Fibroblast of pulmonary artery (primary cell): ENCODE measurements at regions not wholly inside any gene's neighbourhood (a gene's known extent, or its start where the extent isn't known, plus 50 kb on each side); places are given as distances from the start of the nearest gene placed in this dataset.
A peak's percentile ranks its signal among the peaks of the same experiment; 100 is the strongest.

Experiments
- DNase-seq: peaks from one replicate; pipeline ENCODE4 v3.0.0-alpha.2; 2010; ENCODE audit warnings: low read depth
- H3K4me3 ChIP-seq: replicated peaks from 2 replicates; pipeline ENCODE4 v1.5.1; 2011; ENCODE audit warnings: low read depth, mild to moderate bottlenecking, control low read depth, low read length, moderate library complexity
- TF ChIP-seq, protein P1 (sequence below): IDR thresholded peaks from 2 replicates; pipeline ENCODE4 v1.5.1; 2011; ENCODE audit warnings: mild to moderate bottlenecking, control low read depth, low read length, inconsistent platforms; ENCODE audit errors: missing control alignments

DNA sequence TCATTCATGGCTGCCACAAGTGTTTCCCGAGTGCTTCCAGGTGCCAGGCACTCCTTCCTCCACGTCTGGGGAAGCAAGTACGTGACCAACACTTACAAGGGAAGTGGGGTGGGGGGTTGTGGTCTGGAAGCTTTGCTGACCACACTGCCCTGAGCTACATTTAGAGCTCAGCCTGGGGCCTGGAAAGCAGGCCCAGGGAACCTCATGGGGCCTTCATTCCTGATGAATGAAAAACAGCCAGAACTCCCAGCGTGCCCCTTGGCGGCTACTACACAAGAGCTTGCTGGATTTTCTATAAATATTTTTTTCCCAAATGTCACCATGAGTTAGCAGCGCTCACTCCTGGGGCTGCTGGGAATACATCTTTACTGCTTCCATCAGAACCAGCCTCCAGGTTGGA lies 73.3 kb downstream of the ABCC12 start:
- no peak overlapping the region for H3K4me3 ChIP-seq
- TF ChIP-seq, protein P1, sequence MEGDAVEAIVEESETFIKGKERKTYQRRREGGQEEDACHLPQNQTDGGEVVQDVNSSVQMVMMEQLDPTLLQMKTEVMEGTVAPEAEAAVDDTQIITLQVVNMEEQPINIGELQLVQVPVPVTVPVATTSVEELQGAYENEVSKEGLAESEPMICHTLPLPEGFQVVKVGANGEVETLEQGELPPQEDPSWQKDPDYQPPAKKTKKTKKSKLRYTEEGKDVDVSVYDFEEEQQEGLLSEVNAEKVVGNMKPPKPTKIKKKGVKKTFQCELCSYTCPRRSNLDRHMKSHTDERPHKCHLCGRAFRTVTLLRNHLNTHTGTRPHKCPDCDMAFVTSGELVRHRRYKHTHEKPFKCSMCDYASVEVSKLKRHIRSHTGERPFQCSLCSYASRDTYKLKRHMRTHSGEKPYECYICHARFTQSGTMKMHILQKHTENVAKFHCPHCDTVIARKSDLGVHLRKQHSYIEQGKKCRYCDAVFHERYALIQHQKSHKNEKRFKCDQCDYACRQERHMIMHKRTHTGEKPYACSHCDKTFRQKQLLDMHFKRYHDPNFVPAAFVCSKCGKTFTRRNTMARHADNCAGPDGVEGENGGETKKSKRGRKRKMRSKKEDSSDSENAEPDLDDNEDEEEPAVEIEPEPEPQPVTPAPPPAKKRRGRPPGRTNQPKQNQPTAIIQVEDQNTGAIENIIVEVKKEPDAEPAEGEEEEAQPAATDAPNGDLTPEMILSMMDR, result no peak
- no peak for DNase-seq

- H3K4me3 ChIP-seq, result no peak overlapping the region
- DNase-seq, result peak; percentile 76
- TF ChIP-seq, protein P1, result no peak
Observed at GRCh38 chr16:48081656-48082055, 74.1 kb downstream of the ABCC12 start.

GRCh38 chr16:48076455-48077012 lies 79.3 kb downstream of the ABCC12 start:
- TF ChIP-seq, protein P1, result no peak
- no peak overlapping the region for H3K4me3 ChIP-seq
- DNase-seq, result peak; percentile 25

DNA sequence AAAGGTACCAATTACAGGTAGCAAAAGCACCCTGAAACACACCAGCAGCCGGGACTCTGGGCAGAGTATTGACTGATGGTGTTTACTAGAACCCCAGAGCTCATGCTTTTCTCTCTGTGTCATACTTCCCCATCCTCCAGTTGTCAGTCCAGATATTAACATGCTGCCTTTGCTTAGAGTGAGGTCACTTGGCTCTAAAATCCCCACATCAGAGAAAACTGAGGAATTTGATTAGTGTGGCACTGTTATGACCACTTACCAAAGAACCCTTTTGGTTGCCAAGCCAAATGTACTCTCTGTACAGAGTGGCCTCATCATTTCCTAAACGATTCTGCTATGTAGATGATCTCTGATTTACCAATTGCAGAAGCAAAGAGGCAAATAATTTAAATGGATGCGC lies 80.4 kb downstream of the ABCC12 start:
- H3K4me3 ChIP-seq, result no peak overlapping the region
- DNase-seq, result peak; percentile 43
- TF ChIP-seq, protein P1, result no peak

GRCh38 chr16:48067388-48067787 lies 88.4 kb downstream of the ABCC12 start:
- no peak overlapping the region for H3K4me3 ChIP-seq
- no peak for DNase-seq
- TF ChIP-seq, protein P1, result no peak

DNA sequence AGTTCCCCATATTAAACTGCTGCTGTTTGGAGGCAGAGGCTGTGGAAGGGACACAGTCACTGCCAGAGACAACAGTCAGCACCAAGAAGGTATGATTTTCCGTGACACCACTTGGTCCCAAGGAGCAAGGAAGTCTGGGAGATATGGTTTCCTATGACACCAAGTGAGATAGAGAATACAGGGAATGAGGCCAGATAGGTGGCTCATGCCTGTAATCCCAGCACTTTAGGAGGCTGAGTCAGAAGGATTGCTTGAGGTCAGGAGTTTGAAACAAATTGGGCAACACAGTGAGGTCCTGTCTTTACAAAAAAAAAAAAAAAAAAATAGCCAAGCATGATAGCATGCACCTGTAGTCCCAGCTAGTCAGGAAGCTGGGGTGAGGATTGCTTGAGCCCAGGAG lies 90.8 kb downstream of the ABCC12 start:
- H3K4me3 ChIP-seq, result no peak overlapping the region
- TF ChIP-seq, protein P1, result no peak
- peak; percentile 32 for DNase-seq

DNA sequence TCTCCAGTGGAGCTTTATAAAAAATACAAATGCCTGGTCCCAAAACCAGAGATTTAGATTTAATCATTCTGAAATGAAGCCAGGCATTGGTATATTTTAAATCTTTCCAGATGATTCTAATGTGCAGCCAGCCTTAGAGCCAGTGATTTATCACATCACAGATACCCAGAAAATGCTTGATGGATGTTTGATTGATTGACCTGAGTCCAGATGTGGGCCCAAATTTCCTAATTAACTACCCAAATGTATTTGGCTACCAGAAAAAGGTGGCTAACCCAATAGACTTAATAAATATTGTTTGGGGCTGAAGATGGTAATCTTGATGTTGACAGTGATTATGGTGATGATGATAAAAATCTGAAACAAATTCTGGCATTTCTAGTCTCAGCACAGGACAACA lies 93.1 kb downstream of the ABCC12 start:
- DNase-seq, result no peak
- TF ChIP-seq, protein P1, result no peak
- H3K4me3 ChIP-seq, result no peak overlapping the region
